OCI-LY3 (cell line): ENCODE measurements at regions not wholly inside any gene's neighbourhood (a gene's known extent, or its start where the extent isn't known, plus 50 kb on each side); places are given as distances from the start of the nearest gene placed in this dataset.

Source experiments
- H2AFZ ChIP-seq: fragments of 200-600, 300-600 bp; shearing (Covaris generic); 2 replicates; pipeline ENCODE4 v1.6.0; 2014; ENCODE audit warnings: antibody characterized with exemption, low read depth, low read length
- H3K27ac ChIP-seq: fragments of 200-600, 300-600 bp; sonication (generic); 2 replicates; pipeline ENCODE4 v1.5.1; 2014; ENCODE audit warnings: mild to moderate bottlenecking, low read length, moderate library complexity, mixed read lengths
- H3K27me3 ChIP-seq: fragments of 200-600, 300-600 bp; sonication (generic); 2 replicates; pipeline ENCODE4 v1.6.1; 2014; ENCODE audit warnings: low read depth, low read length, mixed read lengths
- H3K36me3 ChIP-seq: fragments of 200-600, 300-600 bp; sonication (generic); replicated peaks from 2 replicates; pipeline ENCODE3; 2014; ENCODE audit warnings: low read depth, low read length, mixed read lengths
- H3K4me1 ChIP-seq: fragments of 300-600, 200-600 bp; sonication (generic); 2 replicates; pipeline ENCODE4 v1.6.1; 2014; ENCODE audit warnings: low read length, mixed read lengths
- H3K4me2 ChIP-seq: fragments of 200-600, 300-600 bp; sonication (generic); 2 replicates; pipeline ENCODE4 v1.6.1; 2014; ENCODE audit warnings: low read length, mixed read lengths
- H3K4me3 ChIP-seq: fragments of 300-600, 200-600 bp; sonication (generic); 2 replicates; pipeline ENCODE4 v1.5.1; 2014; ENCODE audit warnings: antibody characterized with exemption, mild to moderate bottlenecking, low read length, moderate library complexity
- H3K79me2 ChIP-seq: fragments of 300-600, 200-600 bp; shearing (Covaris generic); 2 replicates; pipeline ENCODE4 v1.6.1; 2014; ENCODE audit warnings: mild to moderate bottlenecking, low read length, mixed read lengths
- H3K9ac ChIP-seq: fragments of 300-600, 200-600 bp; shearing (Covaris generic); 2 replicates; pipeline ENCODE4 v1.6.0; 2014; ENCODE audit warnings: mild to moderate bottlenecking, low read length, moderate library complexity
- H3K9me3 ChIP-seq: fragments of 200-600, 300-600 bp; shearing (Covaris generic); 2 replicates; pipeline ENCODE4 v1.6.1; 2014; ENCODE audit warnings: low read length, mixed read lengths; ENCODE audit not compliant: insufficient read depth
- H4K20me1 ChIP-seq: fragments of 200-600, 300-600 bp; sonication (generic); 2 replicates; pipeline ENCODE4 v1.6.1; 2016; ENCODE audit warnings: low read length, mixed read lengths; ENCODE audit not compliant: insufficient read depth
- CTCF ChIP-seq: fragments of 200-600, 300-600 bp; sonication (generic); IDR thresholded peaks from 2 replicates; pipeline ENCODE4 v1.5.1; 2014; ENCODE audit warnings: antibody characterized with exemption, low read length, low read depth
- EZH2phosphoT487 ChIP-seq: fragments of 200-600 bp; shearing (Covaris generic); IDR thresholded peaks from 2 replicates; pipeline ENCODE4 v1.6.1; 2018; ENCODE audit warnings: antibody characterized with exemption, mixed run types, low read depth

- peak overlapping the region; percentile 27 for H3K4me2 ChIP-seq
- no peak overlapping the region for H3K9ac ChIP-seq
- no peaks in the 10 kb centered on the region for H3K9me3 ChIP-seq
- H3K79me2 ChIP-seq = no peaks in the 10 kb centered on the region
- no peaks in the 10 kb centered on the region for H4K20me1 ChIP-seq
- peaks cover 11% of the 10 kb centered on the region for H3K4me1 ChIP-seq
- no peak overlapping the region for H3K27ac ChIP-seq
- H3K27me3 ChIP-seq = no peaks in the 10 kb centered on the region
- no peaks in the 10 kb centered on the region for H3K36me3 ChIP-seq
- H3K4me3 ChIP-seq = no peak overlapping the region
- TF ChIP-seq CTCF (no peak), EZH2phosphoT487 (no peak)
- H2AFZ ChIP-seq = no peak overlapping the region
These were observed 1160.8 kb upstream of the ADGRL2 start for GRCh38 chr1:80639777-80640533.

DNA sequence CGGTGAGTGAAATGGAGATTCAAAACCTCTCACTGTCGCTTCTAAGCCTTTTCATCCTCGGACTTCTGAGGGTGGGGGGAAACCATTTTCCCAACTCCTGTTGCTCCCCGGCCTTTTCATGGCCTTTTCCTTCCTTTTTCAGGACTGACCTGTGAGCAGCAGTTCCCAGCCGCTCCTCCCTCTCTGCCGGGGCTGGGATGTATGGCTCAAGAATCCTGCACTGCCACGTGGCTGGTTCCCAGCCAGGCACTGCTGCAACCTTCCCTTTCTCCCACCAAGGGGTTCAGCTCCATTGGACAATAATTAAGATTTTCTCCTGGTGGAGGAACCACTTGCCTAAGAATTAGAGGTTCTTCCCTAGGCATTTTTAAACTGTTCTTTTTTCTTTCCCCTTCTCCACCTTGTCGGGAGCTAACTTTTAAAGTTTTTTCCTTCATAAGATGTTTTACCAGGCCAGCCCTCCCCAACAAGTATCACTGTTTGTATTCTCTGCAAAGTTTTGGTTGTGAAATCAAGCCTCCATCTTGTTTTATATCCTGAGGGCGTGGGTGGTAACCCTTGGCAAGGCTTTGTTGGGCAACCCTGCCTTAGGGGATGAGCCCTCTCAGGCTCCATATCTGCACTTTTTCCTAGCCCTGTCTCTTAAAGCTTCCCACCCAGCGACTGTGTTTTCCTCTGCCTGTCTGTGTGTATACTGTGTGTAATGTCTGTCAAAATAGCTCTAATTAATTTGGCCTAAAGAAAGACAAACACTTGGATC is 1166.6 kb upstream of the ADGRL2 start:
- Histone ChIP-seq H3K9me3 (no peaks in the 10 kb centered on the region), H4K20me1 (no peaks in the 10 kb centered on the region), H3K9ac (no peak overlapping the region), H3K4me3 (no peak overlapping the region), H3K4me2 (no peak overlapping the region), H3K27ac (no peak overlapping the region), H3K36me3 (no peaks in the 10 kb centered on the region), H2AFZ (no peak overlapping the region), H3K4me1 (peaks cover 11% of the 10 kb centered on the region), H3K27me3 (no peaks in the 10 kb centered on the region), H3K79me2 (no peaks in the 10 kb centered on the region)
- TF ChIP-seq EZH2phosphoT487 = no peak

DNA sequence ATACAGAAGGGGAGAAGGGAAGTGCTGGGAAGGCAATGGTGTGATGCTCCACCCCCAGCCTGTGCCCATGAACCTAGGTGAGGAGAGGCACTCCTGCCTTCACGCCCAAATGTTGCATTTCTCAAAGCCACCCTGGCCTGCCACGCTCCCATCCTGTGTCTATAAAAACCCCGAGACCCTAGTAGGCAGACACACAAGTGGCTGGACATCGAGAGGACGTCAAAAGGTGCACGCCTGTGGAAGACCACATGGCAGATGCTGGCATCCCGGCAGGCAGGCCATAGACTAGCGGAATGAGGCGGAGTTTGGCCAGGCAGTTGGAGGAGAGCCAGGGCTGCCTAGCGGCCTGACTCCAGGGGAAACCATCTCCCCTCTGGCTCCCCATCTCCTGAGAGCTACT is 1168.5 kb upstream of the ADGRL2 start:
- Histone ChIP-seq H3K4me1 (peaks cover 11% of the 10 kb centered on the region), H3K27me3 (no peaks in the 10 kb centered on the region), H3K79me2 (no peaks in the 10 kb centered on the region), H3K4me3 (no peak overlapping the region), H3K36me3 (no peaks in the 10 kb centered on the region), H3K9me3 (no peaks in the 10 kb centered on the region), H3K9ac (no peak overlapping the region), H3K4me2 (no peak overlapping the region), H3K27ac (no peak overlapping the region), H4K20me1 (no peaks in the 10 kb centered on the region), H2AFZ (no peak overlapping the region)
- TF ChIP-seq CTCF (no peak), EZH2phosphoT487 (no peak)

GRCh38 chr1:80629304-80629837 is 1171.4 kb upstream of the ADGRL2 start:
- Histone ChIP-seq H3K4me1 (peaks cover 11% of the 10 kb centered on the region), H2AFZ (no peak overlapping the region), H3K79me2 (no peaks in the 10 kb centered on the region), H3K36me3 (no peaks in the 10 kb centered on the region), H3K4me2 (no peak overlapping the region), H3K4me3 (no peak overlapping the region), H3K27ac (no peak overlapping the region), H3K9ac (no peak overlapping the region), H4K20me1 (no peaks in the 10 kb centered on the region), H3K27me3 (no peaks in the 10 kb centered on the region), H3K9me3 (no peaks in the 10 kb centered on the region)
- TF ChIP-seq CTCF (no peak), EZH2phosphoT487 (no peak)
